HepG2 (cell line): ENCODE measurements at regions not wholly inside any gene's neighbourhood (a gene's known extent, or its start where the extent isn't known, plus 50 kb on each side); places are given as distances from the start of the nearest gene placed in this dataset.

Experiments
- CEBPG ChIP-seq: IDR thresholded peaks from 2 replicates; pipeline ENCODE4 v1.6.1; 2016
- IRF2 ChIP-seq: IDR thresholded peaks from 2 replicates; pipeline ENCODE4 v1.6.1; 2018; ENCODE audit warnings: missing genetic modification reagents, missing compliant biosample characterization
- ISX ChIP-seq: sonication (generic); formaldehyde crosslinking; conservative IDR thresholded peaks from 2 replicates; pipeline ENCODE4 v1.5.0; 2020; ENCODE audit warnings: missing genetic modification reagents
- MTA1 ChIP-seq: sonication (generic); formaldehyde crosslinking; IDR thresholded peaks from 2 replicates; pipeline ENCODE4 v1.4.0; 2020; ENCODE audit warnings: missing genetic modification reagents, mild to moderate bottlenecking, borderline replicate concordance
- MXD4 ChIP-seq: IDR thresholded peaks from 2 replicates; pipeline ENCODE4 v1.6.1; 2016; ENCODE audit warnings: mild to moderate bottlenecking, missing biosample characterization, missing genetic modification reagents
- PHB2 ChIP-seq: fragments of 450-650 bp; IDR thresholded peaks from 2 replicates; pipeline ENCODE4 v1.6.1; 2018; ENCODE audit not compliant: partially characterized antibody
- PHF8 ChIP-seq: sonication (generic); formaldehyde crosslinking; IDR thresholded peaks from 2 replicates; pipeline ENCODE4 v1.5.0; 2020; ENCODE audit warnings: missing genetic modification reagents
- RAD21 ChIP-seq: fragments of 450-650 bp; formaldehyde crosslinking; IDR thresholded peaks from 2 replicates; pipeline ENCODE4 v1.5.0; 2020; ENCODE audit warnings: mild to moderate bottlenecking
- SNRNP70 ChIP-seq: fragments of 200-400 bp; formaldehyde crosslinking; IDR thresholded peaks from 2 replicates; pipeline ENCODE4 v1.6.1; 2017; ENCODE audit warnings: mild to moderate bottlenecking, low read depth, low read length, moderate library complexity
- SP140L ChIP-seq: sonication (generic); formaldehyde crosslinking; IDR thresholded peaks from 2 replicates; pipeline ENCODE4 v1.4.0; 2020; ENCODE audit warnings: missing genetic modification reagents, borderline replicate concordance
- WIZ ChIP-seq: sonication (generic); formaldehyde crosslinking; IDR thresholded peaks from 2 replicates; pipeline ENCODE4 v1.5.1; 2020; ENCODE audit warnings: mild to moderate bottlenecking, missing genetic modification reagents
- ZBTB34 ChIP-seq: sonication (generic); formaldehyde crosslinking; IDR thresholded peaks from 2 replicates; pipeline ENCODE4 v1.8.0; 2022; ENCODE audit warnings: mild to moderate bottlenecking, missing genetic modification reagents
- ZNF207 ChIP-seq: fragments of 450-650 bp; IDR thresholded peaks from 2 replicates; pipeline ENCODE4 v1.6.1; 2016; ENCODE audit warnings: antibody characterized with exemption, borderline replicate concordance
- ZNF318 ChIP-seq: sonication (generic); formaldehyde crosslinking; IDR thresholded peaks from 2 replicates; pipeline ENCODE4 v1.4.0; 2020; ENCODE audit warnings: mild to moderate bottlenecking, missing genetic modification reagents
- ZSCAN12 ChIP-seq: sonication (generic); formaldehyde crosslinking; IDR thresholded peaks from 2 replicates; pipeline ENCODE4 v1.9.0; 2021; ENCODE audit warnings: mild to moderate bottlenecking, missing genetic modification reagents
- ZUFSP ChIP-seq: sonication (generic); formaldehyde crosslinking; IDR thresholded peaks from 2 replicates; pipeline ENCODE4 v1.9.0; 2021; ENCODE audit warnings: missing genetic modification reagents, mild to moderate bottlenecking, borderline replicate concordance

- peak; percentile 92; the same call in 1 of the 2 replicates for TF ChIP-seq SP140L (CRISPR knock-in tag)
- no peak for TF ChIP-seq ZNF318 (CRISPR knock-in tag)
- TF ChIP-seq ZBTB34, result peak; percentile 63; the same call in 1 of the 2 replicates
- TF ChIP-seq PHB2, result no peak
- peak; percentile 94 for TF ChIP-seq CEBPG
- TF ChIP-seq MTA1 (CRISPR knock-in tag), result peak; percentile 83
- TF ChIP-seq WIZ (CRISPR knock-in tag), result no peak
- TF ChIP-seq SNRNP70, result no peak
- no peak for TF ChIP-seq ZUFSP (CRISPR knock-in tag)
- TF ChIP-seq IRF2 (CRISPR knock-in tag), result peak; percentile 91
- peak; percentile 73; the same call in 1 of the 2 replicates for TF ChIP-seq MXD4
- no peak for TF ChIP-seq ZNF207
- peak; percentile 54; the same call in 1 of the 2 replicates for TF ChIP-seq PHF8 (CRISPR knock-in tag)
- TF ChIP-seq ISX (CRISPR knock-in tag), result no peak
- TF ChIP-seq ZSCAN12 (CRISPR knock-in tag), result peak; percentile 56; the same call in 1 of the 2 replicates
- peak; percentile 50; the same call in 1 of the 2 replicates for TF ChIP-seq RAD21 (CRISPR knock-in tag)
Measured at GRCh38 chr4:123555233-123555806, 158.7 kb downstream of the SPRY1 start (continued).
